ENCODE measurements at regions not wholly inside any gene's neighbourhood (a gene's known extent, or its start where the extent isn't known, plus 50 kb on each side); places are given as distances from the start of the nearest gene placed in this dataset.

- no peak for DNase-seq (ENCODE audit: low spot score)
- no peak for ATAC-seq (ENCODE audit: low FRiP score)
- TF ChIP-seq, protein P1, sequence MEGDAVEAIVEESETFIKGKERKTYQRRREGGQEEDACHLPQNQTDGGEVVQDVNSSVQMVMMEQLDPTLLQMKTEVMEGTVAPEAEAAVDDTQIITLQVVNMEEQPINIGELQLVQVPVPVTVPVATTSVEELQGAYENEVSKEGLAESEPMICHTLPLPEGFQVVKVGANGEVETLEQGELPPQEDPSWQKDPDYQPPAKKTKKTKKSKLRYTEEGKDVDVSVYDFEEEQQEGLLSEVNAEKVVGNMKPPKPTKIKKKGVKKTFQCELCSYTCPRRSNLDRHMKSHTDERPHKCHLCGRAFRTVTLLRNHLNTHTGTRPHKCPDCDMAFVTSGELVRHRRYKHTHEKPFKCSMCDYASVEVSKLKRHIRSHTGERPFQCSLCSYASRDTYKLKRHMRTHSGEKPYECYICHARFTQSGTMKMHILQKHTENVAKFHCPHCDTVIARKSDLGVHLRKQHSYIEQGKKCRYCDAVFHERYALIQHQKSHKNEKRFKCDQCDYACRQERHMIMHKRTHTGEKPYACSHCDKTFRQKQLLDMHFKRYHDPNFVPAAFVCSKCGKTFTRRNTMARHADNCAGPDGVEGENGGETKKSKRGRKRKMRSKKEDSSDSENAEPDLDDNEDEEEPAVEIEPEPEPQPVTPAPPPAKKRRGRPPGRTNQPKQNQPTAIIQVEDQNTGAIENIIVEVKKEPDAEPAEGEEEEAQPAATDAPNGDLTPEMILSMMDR (IDR thresholded peaks at IDR 0.05), result no peak
These were observed 77.3 kb upstream of the LIMCH1 start for GRCh38 chr4:41460641-41461040.

DNA sequence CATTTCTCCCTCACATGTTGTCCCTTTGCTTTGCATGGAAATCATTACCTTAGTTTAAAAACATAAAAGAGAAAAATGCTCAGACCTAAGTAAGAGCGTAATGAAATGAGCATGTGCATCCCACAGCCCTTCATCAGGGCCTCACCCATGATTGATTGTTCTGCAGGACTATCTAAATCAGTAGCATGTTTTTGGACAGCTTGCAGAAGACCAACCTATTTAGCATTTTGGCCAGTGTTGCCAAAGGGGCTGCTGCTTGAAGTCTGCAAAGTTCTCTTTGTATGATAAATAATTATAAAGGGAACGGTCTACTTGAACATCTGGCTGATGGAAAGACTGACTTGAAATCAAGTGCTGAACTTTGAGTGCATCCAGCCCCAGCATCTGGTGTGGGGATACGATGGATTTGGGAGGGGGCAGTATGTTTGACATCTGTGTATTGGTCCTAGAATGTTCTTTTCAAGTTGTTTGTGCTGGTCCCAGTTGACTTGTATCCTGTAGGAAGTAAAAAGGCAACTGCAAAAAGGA lies 76.1 kb upstream of the LIMCH1 start:
- ATAC-seq (ENCODE audit: low FRiP score) (no peak), DNase-seq (ENCODE audit: low spot score) (no peak)
- TF ChIP-seq, protein P1 (IDR thresholded peaks at IDR 0.05), result no peak

DNA sequence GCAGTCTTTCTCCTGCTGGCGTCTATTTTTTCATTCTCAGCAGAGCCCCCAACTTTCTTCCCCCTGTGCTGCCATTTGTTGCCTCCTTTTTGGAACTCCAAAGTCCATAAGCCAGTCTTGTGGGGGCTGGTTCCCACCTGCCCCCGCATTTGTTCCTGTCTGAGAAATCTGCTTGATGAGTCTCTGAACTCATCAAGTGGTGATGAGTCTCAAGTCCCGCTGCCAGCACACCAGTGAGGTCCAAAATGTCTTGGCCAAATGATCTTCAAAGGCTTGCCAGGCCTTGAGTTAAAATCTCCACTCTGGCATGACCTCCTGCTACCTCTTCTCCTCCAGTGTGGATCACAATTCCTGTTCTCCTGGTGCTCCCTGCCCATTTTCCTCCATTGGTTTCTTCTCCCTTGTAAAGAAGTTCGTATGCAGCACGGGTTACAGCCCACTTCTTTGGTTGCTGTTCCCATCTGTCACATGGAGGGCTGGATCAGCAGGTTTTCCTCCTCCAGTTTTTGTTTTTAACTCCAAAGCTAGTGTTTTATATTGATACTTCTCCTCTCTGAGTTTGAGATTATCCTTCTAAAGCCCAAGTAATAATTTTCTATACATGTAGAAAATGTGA lies 72.7 kb upstream of the LIMCH1 start:
- ATAC-seq (ENCODE audit: low FRiP score), result no peak
- DNase-seq (ENCODE audit: low spot score), result no peak
- TF ChIP-seq, protein P1 (IDR thresholded peaks at IDR 0.05), result no peak

DNA sequence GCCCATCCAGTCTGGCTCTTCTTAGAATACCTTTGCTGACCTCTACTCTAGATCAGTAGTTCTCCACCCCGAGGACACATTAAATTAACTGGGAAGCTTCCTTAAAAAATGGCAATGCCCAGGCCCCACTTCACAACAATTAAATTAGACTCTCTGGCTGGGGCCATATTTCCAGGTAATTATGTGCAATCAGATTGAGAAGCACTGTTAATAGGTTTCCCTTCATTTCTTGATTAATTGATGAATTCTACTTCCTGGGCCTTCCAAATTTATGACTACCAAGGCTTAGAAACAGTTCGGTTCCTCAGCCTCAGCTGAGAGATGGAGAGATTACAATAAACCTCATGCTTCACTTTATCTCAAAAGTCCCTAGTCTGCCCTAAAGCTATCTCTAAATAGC lies 71.7 kb upstream of the LIMCH1 start:
- DNase-seq (ENCODE audit: low spot score) (no peak), ATAC-seq (ENCODE audit: low FRiP score) (no peak)
- TF ChIP-seq, protein P1 (IDR thresholded peaks at IDR 0.05), result no peak

- DNase-seq (ENCODE audit: low spot score) (no peak), ATAC-seq (ENCODE audit: low FRiP score) (no peak)
- TF ChIP-seq, protein P1 (IDR thresholded peaks at IDR 0.05), result no peak
These were observed 69.8 kb upstream of the LIMCH1 start for GRCh38 chr4:41468122-41468521.

DNA sequence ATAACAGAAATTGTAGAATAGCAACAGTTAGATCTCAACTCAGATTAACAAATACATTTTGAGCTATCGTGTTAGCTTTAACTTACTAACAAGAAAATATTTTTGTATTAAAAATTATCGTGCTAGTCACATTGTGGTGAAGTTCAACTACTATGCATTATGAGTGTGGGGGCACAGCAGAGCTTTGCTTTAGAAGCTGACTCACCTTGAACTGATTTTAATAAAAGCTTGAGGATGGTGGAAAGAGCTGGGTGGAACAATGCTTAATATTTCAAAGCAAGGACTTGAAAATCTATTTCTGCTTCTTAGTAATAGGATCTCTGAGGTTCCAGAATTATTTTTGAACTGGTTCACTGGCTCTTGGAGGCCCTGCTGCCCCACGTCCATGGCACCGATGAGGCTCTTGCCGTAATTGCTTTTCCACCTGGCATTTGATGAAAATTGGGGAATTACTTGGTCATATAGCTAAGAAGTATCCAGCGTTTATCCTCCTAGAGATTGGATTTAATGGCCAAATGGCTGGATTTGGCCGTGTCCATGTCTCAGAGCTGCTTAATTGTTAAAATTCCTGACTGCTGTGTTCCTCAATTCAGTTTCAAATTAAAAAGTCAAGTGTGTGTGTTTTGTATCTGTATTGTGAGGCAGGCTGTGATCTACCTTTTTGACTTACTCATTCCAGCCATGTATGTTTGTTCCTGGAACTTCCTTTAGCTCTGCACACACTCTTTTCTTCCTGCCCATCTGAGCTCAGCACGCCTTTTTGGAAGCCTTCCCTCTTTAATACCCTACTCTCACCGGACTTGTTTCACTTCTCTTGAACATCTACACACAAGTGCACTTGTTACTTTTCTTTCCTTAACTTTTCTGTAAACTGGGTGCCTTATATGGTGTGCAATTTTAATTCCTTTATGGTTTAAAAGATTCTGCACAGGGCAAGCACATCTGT lies 66.6 kb upstream of the LIMCH1 start:
- ATAC-seq (ENCODE audit: low FRiP score) (no peak), DNase-seq (ENCODE audit: low spot score) (no peak)
- TF ChIP-seq, protein P1 (IDR thresholded peaks at IDR 0.05), result no peak

Measured in omental fat pad (tissue), 3 donors.